Kidney glomerular epithelial cell (primary cell): ENCODE measurements at regions not wholly inside any gene's neighbourhood (a gene's known extent, or its start where the extent isn't known, plus 50 kb on each side); places are given as distances from the start of the nearest gene placed in this dataset.

Experiments used
- DNase-seq: peaks from one replicate; lab custom pipeline; 2025; lab: John Stamatoyannopoulos, UW

GRCh38 chr1:170864876-170865538 lies 70.3 kb upstream of the MROH9 start:
- no peak for DNase-seq

GRCh38 chr1:170866646-170867045 lies 68.7 kb upstream of the MROH9 start:
- no peak for DNase-seq

GRCh38 chr1:170871868-170872267 lies 63.5 kb upstream of the MROH9 start:
- DNase-seq = no peak

DNA sequence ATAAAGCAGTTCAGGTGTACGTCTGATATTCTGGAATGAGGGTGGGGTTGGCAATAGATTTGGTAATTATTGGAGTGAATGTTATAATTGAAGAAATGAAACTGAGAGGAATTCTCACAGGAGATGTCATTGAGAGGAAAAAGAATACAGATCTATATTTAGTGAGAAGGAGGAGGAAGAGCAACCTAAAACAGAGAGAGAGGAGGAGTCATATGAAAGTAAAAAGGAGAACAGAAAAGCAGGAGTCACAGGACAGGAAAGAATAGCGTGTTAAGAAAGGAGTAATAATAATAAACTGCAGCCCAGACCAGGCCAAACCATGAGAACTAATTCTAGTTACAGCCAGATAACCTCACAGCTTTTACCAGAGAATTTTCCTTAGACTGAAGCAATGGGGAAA lies 62.7 kb upstream of the MROH9 start:
- DNase-seq = no peak

GRCh38 chr1:170874671-170875070 lies 60.7 kb upstream of the MROH9 start:
- DNase-seq = no peak

DNA sequence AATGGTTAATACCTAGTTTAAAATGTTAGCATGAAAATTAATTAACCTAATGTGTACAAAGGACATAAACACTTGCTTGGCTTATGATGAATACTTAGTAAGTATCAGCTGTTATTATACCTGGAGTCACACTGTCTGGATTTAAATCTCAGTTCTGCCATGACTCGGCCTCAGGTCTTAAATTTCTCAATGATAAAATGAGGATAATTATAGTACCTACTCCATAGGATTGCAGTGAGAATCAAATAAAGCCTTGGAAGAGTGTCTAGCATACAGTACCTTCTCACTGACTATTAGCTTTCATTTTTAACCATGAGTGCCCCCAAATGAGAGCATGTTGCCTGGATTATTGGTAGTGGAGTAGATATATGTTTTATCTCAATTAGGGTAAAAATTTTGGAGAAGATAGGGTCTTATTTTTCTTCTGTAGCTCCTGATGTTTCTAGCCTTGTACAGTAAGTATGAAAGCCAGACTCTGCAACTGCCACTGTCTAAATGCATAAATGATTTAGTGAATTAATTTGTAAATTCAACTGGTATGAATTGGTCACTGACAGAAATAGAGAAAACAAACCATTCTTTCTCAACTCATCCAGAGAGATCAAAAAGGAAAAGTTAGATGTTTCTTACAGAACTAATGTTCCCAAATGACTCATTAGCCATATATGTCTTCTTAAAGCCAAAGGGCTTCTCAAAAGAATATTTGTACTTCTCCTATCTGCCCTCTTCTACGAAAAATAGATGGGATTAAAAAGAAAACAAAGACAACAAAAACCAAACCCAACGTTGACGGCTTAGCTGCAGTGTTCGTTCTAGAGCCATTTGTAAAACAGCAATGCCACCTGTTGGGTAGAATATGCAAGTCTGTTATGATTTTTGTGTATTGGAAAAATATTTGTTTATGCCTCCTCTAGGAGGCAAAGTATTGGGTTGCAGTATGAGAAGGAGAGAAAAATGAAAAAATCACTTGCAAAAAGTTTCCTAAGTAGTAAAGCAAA lies 53.8 kb upstream of the MROH9 start:
- DNase-seq = peak; percentile 23
